Mesothelial cell of epicardium (in vitro differentiated cells): ENCODE measurements at regions not wholly inside any gene's neighbourhood (a gene's known extent, or its start where the extent isn't known, plus 50 kb on each side); places are given as distances from the start of the nearest gene placed in this dataset.

Source experiments
- DNase-seq, 2 experiments: peaks; one replicate each; pipeline ENCODE4 v3.0.0; 2021; ENCODE audit warnings: low spot score in 2 of 2; ENCODE audit not compliant: unreplicated experiment in 2 of 2
- H3K27ac Mint-ChIP-seq: 2 replicates; pipeline ENCODE4 v1.8.0; 2021; ENCODE audit warnings: mixed read lengths
- H3K27me3 Mint-ChIP-seq: 2 replicates; pipeline ENCODE4 v1.8.0; 2021; ENCODE audit warnings: low read depth, mixed read lengths
- H3K36me3 Mint-ChIP-seq: 2 replicates; pipeline ENCODE4 v1.8.0; 2021; ENCODE audit warnings: mixed read lengths
- H3K4me1 Mint-ChIP-seq: 2 replicates; pipeline ENCODE4 v1.8.0; 2021; ENCODE audit warnings: mixed read lengths
- H3K4me3 Mint-ChIP-seq: 2 replicates; pipeline ENCODE4 v1.8.0; 2021; ENCODE audit warnings: mild to moderate bottlenecking, moderate library complexity, mixed read lengths
- H3K9me3 Mint-ChIP-seq: 2 replicates; pipeline ENCODE4 v1.8.0; 2021; ENCODE audit warnings: mixed read lengths
- CTCF ChIP-seq: fragments of 200-600 bp; sonication (generic); IDR thresholded peaks from one replicate; pipeline ENCODE4 v1.5.0; 2021; ENCODE audit warnings: antibody characterized with exemption; ENCODE audit not compliant: unreplicated experiment

- no peak for TF ChIP-seq CTCF
- Mint-ChIP-seq H3K9me3 (peaks cover 26% of the 10 kb centered on the region), H3K27ac (no peak overlapping the region), H3K4me1 (peaks cover 4% of the 10 kb centered on the region), H3K4me3 (no peak overlapping the region), H3K27me3 (no peaks in the 10 kb centered on the region), H3K36me3 (peaks cover 1% of the 10 kb centered on the region)
- DNase-seq = no peak
These were observed 108.5 kb upstream of the BMP5 start for GRCh38 chr6:55983861-55984260.

GRCh38 chr6:55981660-55982059 lies 106.3 kb upstream of the BMP5 start:
- Mint-ChIP-seq H3K9me3 (peaks cover 14% of the 10 kb centered on the region), H3K27me3 (no peaks in the 10 kb centered on the region), H3K27ac (no peak overlapping the region), H3K36me3 (peaks cover 1% of the 10 kb centered on the region), H3K4me1 (peaks cover 11% of the 10 kb centered on the region), H3K4me3 (no peak overlapping the region)
- DNase-seq = no peak
- TF ChIP-seq CTCF = no peak

GRCh38 chr6:55980627-55981211 lies 105.3 kb upstream of the BMP5 start:
- Mint-ChIP-seq H3K27me3 (no peaks in the 10 kb centered on the region), H3K4me3 (no peak overlapping the region), H3K27ac (no peak overlapping the region), H3K36me3 (peaks cover 1% of the 10 kb centered on the region), H3K4me1 (peaks cover 11% of the 10 kb centered on the region), H3K9me3 (peaks cover 11% of the 10 kb centered on the region)
- peak; percentile 92 for TF ChIP-seq CTCF
- peak in 1 of 2 experiments; percentile 45 for DNase-seq

GRCh38 chr6:55979526-55979925 lies 104.1 kb upstream of the BMP5 start:
- H3K27ac Mint-ChIP-seq = no peak overlapping the region
- no peak for TF ChIP-seq CTCF
- no peaks in the 10 kb centered on the region for H3K36me3 Mint-ChIP-seq
- no peaks in the 10 kb centered on the region for H3K27me3 Mint-ChIP-seq
- no peak overlapping the region for H3K4me3 Mint-ChIP-seq
- H3K9me3 Mint-ChIP-seq = peaks cover 6% of the 10 kb centered on the region
- no peak for DNase-seq
- H3K4me1 Mint-ChIP-seq = peaks cover 11% of the 10 kb centered on the region

- DNase-seq = no peak
- H3K4me3 Mint-ChIP-seq = no peak overlapping the region
- H3K27ac Mint-ChIP-seq = no peak overlapping the region
- no peak for TF ChIP-seq CTCF
- H3K36me3 Mint-ChIP-seq = no peaks in the 10 kb centered on the region
- no peaks in the 10 kb centered on the region for H3K9me3 Mint-ChIP-seq
- no peaks in the 10 kb centered on the region for H3K27me3 Mint-ChIP-seq
- peaks cover 11% of the 10 kb centered on the region for H3K4me1 Mint-ChIP-seq
These were observed 102.7 kb upstream of the BMP5 start for GRCh38 chr6:55977959-55978665.
